ENCODE measurements at regions not wholly inside any gene's neighbourhood (a gene's known extent, or its start where the extent isn't known, plus 50 kb on each side); places are given as distances from the start of the nearest gene placed in this dataset.
"Not testable (repeated sequence)": the region's sequence is repeated elsewhere in the genome, so short reads cannot be mapped to it uniquely, and the experiment has no call there.

DNA sequence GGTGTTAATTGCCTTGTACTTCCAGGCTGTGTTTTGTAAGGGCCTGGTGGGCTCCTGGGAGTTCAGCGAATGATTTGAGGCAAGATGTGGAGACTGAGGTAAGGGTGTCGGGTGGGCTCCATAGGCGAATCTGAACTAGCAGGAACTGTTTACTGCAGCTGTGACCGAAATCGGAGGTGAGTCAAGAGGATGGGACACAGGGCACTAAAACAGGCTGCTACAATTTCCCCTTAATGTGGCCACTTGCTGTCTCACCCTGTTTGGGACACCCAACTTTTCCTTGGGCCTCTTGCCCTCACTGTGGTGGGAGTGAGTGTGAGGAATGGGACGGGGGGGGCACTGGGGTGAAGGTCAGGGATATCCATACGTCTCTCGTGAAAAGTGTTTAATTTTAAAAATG, 53.9 kb upstream of the MCUR1 start:
- Histone ChIP-seq H3K4me1 (peaks cover 0 to 2% (median 1%) of the 10 kb centered on the region in 3 donors), H3K27me3 (peaks cover 9% of the 10 kb centered on the region), H3K27ac (no peak overlapping the region), H3K9me3 (no peaks in the 10 kb centered on the region), H3K36me3 (no peaks in the 10 kb centered on the region), H3K4me3 (no peak overlapping the region)
- no peak for ATAC-seq
- WGBS, 2 donors (ENCODE audit: low coverage in 1 of 2): 47 to 79% methylated on average over 2 to 5 of the region's 8 CpGs
- TF ChIP-seq POLR2A (IDR thresholded peaks at IDR 0.05) (no peak), EP300 (IDR thresholded peaks at IDR 0.05) (no peak), CTCF (IDR thresholded peaks at IDR 0.05) (no peak), POLR2AphosphoS5 (IDR thresholded peaks at IDR 0.05) (no peak)

DNA sequence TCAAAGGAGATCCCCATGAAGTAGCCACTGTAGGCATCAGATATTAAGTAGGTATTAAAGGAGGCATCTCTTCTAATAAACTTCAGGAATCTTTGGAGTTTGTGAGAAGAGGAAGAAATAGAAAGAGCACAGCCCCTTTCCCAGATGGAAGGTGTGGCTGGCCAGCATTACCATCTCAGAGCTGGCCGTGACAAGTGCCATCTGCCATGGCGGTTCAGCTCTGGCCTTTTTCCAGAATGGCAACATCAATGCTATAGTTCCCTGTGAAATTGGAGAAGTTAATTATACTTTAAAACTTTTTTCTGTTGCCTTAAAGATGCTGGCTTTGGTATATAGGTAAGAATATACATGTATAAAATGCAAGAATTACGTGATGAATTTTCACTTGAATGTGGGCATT, 51.9 kb upstream of the MCUR1 start:
- no peaks in the 10 kb centered on the region for H3K4me1 ChIP-seq
- no peak overlapping the region for H3K27ac ChIP-seq
- ATAC-seq: no peak
- H3K9me3 ChIP-seq: no peaks in the 10 kb centered on the region
- no peaks in the 10 kb centered on the region for H3K36me3 ChIP-seq
- H3K27me3 ChIP-seq: peaks cover 15% of the 10 kb centered on the region
- WGBS, 2 donors (ENCODE audit: low coverage in 1 of 2): 57 to 85% methylated on average over 1 to 3 of the region's 3 CpGs
- H3K4me3 ChIP-seq: no peak overlapping the region
- TF ChIP-seq EP300 (IDR thresholded peaks at IDR 0.05) (no peak), POLR2AphosphoS5 (IDR thresholded peaks at IDR 0.05) (no peak), POLR2A (IDR thresholded peaks at IDR 0.05) (no peak), CTCF (IDR thresholded peaks at IDR 0.05) (no peak)

DNA sequence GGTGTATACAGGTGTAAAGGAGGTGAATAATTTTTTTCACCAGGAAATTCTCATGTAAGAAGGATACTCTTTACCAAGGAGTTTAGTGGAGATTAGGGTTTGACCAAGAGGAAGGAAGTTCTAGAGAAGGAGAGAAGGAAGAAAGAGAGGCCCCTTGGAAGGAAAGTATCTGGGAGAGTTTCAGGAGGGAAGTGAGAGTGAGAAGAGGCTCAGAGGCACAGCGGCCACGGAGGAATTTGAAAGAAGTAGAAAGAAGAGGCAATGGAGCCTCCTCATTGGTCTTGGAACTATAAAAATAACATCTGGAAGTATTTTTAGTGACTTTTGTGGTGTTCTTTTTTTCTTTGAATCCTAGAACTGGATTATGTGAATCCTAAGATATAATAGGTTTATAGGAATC, 50.8 kb upstream of the MCUR1 start:
- Histone ChIP-seq H3K36me3 (no peaks in the 10 kb centered on the region), H3K9me3 (no peaks in the 10 kb centered on the region), H3K4me1 (peaks cover 0 to 2% (median under 1%) of the 10 kb centered on the region in 3 donors), H3K27me3 (peaks cover 23% of the 10 kb centered on the region), H3K27ac (no peak overlapping the region), H3K4me3 (no peak overlapping the region)
- 64 to 89% methylated on average over 2 of the region's 2 CpGs for WGBS, 2 donors (ENCODE audit: low coverage in 1 of 2)
- no peak for ATAC-seq
- TF ChIP-seq CTCF (IDR thresholded peaks at IDR 0.05) (no peak), POLR2AphosphoS5 (IDR thresholded peaks at IDR 0.05) (no peak)

- not testable (repeated sequence) for H3K4me1 ChIP-seq, H3K4me3 ChIP-seq, H3K36me3 ChIP-seq, H3K9me3 ChIP-seq, ATAC-seq, H3K27ac ChIP-seq
- 56 to 70% methylated on average over 2 of the region's 2 CpGs for WGBS, 2 donors (ENCODE audit: low coverage in 1 of 2)
- peaks cover 28% of the 10 kb centered on the region for H3K27me3 ChIP-seq
Observed at GRCh38 chr6:13864669-13865068, 50.3 kb upstream of the MCUR1 start.

All from gastroesophageal sphincter (tissue), 4 donors.